SK-N-SH (cell line): ENCODE measurements at regions not wholly inside any gene's neighbourhood (a gene's known extent, or its start where the extent isn't known, plus 50 kb on each side); places are given as distances from the start of the nearest gene placed in this dataset.

Experiments
- CTCF ChIA-PET: fragments of 300-600, 350-600 bp; formaldehyde crosslinking; extraction: SDS; loops from one replicate; lab custom pipeline; 2021; lab: Yijun Ruan, JAX
- POLR2A ChIA-PET: fragments of 350-600 bp; sonication (Branson Sonifier 250); formaldehyde crosslinking; extraction: SDS; loops from one replicate; lab custom pipeline; 2020; ENCODE audit warnings: antibody characterized with exemption, inconsistent platforms; lab: Yijun Ruan, JAX
- DNase-seq: peaks from one replicate; pipeline ENCODE4 v3.0.0; 2012
- H2AFZ ChIP-seq: fragments of 200-600 bp; sonication (generic); 2 replicates; pipeline ENCODE4 v1.8.1; 2016; ENCODE audit warnings: antibody characterized with exemption, mild to moderate bottlenecking, low read depth
- H3F3A ChIP-seq: fragments of 200-600 bp; sonication (generic); replicated peaks from 2 replicates; pipeline ENCODE3; 2016; ENCODE audit warnings: antibody characterized with exemption, mild to moderate bottlenecking; ENCODE audit not compliant: insufficient read depth
- H3K27ac ChIP-seq, 2 experiments: fragments of 200-500 bp in 1 of 2; fragments of 200-600 bp in 1 of 2; sonication (Bioruptor generic) in 1 of 2; sonication (generic), shearing (Covaris generic) in 1 of 2; 2 replicates each; pipeline versions ENCODE4 v1.5.1 to v1.6.1; 2014 to 2016; ENCODE audit warnings: low read depth in 2 of 2, inconsistent platforms in 1 of 2, low read length in 1 of 2, mild to moderate bottlenecking in 1 of 2, mixed read lengths in 1 of 2
- H3K27me3 ChIP-seq: fragments of 200-600 bp; sonication (generic), shearing (Covaris generic); 2 replicates; pipeline ENCODE4 v1.6.1; 2016; ENCODE audit warnings: mixed run types; ENCODE audit not compliant: insufficient read depth
- H3K36me3 ChIP-seq, 2 experiments: fragments of 200-500 bp in 1 of 2; fragments of 200-600 bp in 1 of 2; sonication (Bioruptor generic) in 1 of 2; sonication (generic) in 1 of 2; replicated peaks in 1 of 2; 2 replicates each; pipeline versions ENCODE3 to v1.5.1; 2014 to 2016; ENCODE audit warnings: low read length in 1 of 2, mild to moderate bottlenecking in 1 of 2; ENCODE audit not compliant: insufficient read depth in 2 of 2, control insufficient read depth in 1 of 2
- H3K4me1 ChIP-seq, 2 experiments: fragments of 200-500 bp in 1 of 2; fragments of 200-600 bp in 1 of 2; sonication (Bioruptor generic) in 1 of 2; sonication (generic), shearing (Covaris generic) in 1 of 2; 2 replicates each; pipeline versions ENCODE4 v1.5.1 to v1.6.1; 2014 to 2016; ENCODE audit warnings: low read depth in 1 of 2, low read length in 1 of 2, mixed run types in 1 of 2; ENCODE audit not compliant: insufficient read depth in 2 of 2, control insufficient read depth in 1 of 2
- H3K4me2 ChIP-seq: fragments of 200-600 bp; sonication (generic), shearing (Covaris generic); 2 replicates; pipeline ENCODE4 v1.6.1; 2017; ENCODE audit warnings: mixed run types
- H3K4me3 ChIP-seq, 2 experiments: fragments of 200-500 bp in 1 of 2; fragments of 200-600 bp in 1 of 2; sonication (Bioruptor generic) in 1 of 2; sonication (generic), shearing (Covaris generic) in 1 of 2; 2 replicates each; pipeline versions ENCODE4 v1.5.1 to v1.8.1; 2014 to 2016; ENCODE audit warnings: low read depth in 2 of 2, inconsistent platforms in 1 of 2, low read length in 1 of 2, mild to moderate bottlenecking in 1 of 2, mixed read lengths in 1 of 2, moderate library complexity in 1 of 2
- H3K79me2 ChIP-seq: fragments of 200-600 bp; sonication (generic); 2 replicates; pipeline ENCODE4 v1.8.1; 2017; ENCODE audit warnings: mild to moderate bottlenecking; ENCODE audit not compliant: insufficient read depth
- H3K9ac ChIP-seq: fragments of 200-600 bp; sonication (generic); 2 replicates; pipeline ENCODE4 v1.6.1; 2017; ENCODE audit warnings: mixed run types
- H3K9me2 ChIP-seq: fragments of 200-600 bp; sonication (generic); 2 replicates; pipeline ENCODE4 v1.6.1; 2017; ENCODE audit warnings: mixed run types
- H3K9me3 ChIP-seq: fragments of 200-600 bp; sonication (generic); 2 replicates; pipeline ENCODE4 v1.6.1; 2017; ENCODE audit warnings: mixed run types, mild to moderate bottlenecking, moderate library complexity
- H4K20me1 ChIP-seq: fragments of 200-600 bp; sonication (generic); 2 replicates; pipeline ENCODE4 v1.6.1; 2017; ENCODE audit warnings: mild to moderate bottlenecking, mixed run types; ENCODE audit not compliant: insufficient read depth
- CHD2 ChIP-seq: fragments of 150-350 bp; IDR thresholded peaks from 2 replicates; pipeline ENCODE4 v1.6.1; 2018; ENCODE audit warnings: low read length; ENCODE audit not compliant: partially characterized antibody
- CTCF ChIP-seq: fragments of 200-600 bp; sonication (generic); IDR thresholded peaks from 2 replicates; pipeline ENCODE4 v1.6.1; 2017; ENCODE audit warnings: antibody characterized with exemption, mild to moderate bottlenecking, moderate library complexity
- FOSL2 ChIP-seq: IDR thresholded peaks from 2 replicates; pipeline ENCODE4 v1.4.0; 2012; ENCODE audit warnings: low read depth, mild to moderate bottlenecking, moderate library complexity, borderline replicate concordance
- FOXM1 ChIP-seq: IDR thresholded peaks from 2 replicates; pipeline ENCODE4 v1.4.0; 2012; ENCODE audit warnings: low read depth, mild to moderate bottlenecking
- GABPA ChIP-seq: IDR thresholded peaks from 2 replicates; pipeline ENCODE4 v1.4.0; 2012; ENCODE audit warnings: low read depth, mild to moderate bottlenecking
- IRF3 ChIP-seq: fragments of 150-350 bp; IDR thresholded peaks from 2 replicates; pipeline ENCODE4 v1.6.1; 2016; ENCODE audit warnings: mild to moderate bottlenecking, low read depth, low read length
- MAX ChIP-seq: IDR thresholded peaks from 2 replicates; pipeline ENCODE4 v1.4.0; 2012; ENCODE audit warnings: low read depth
- NFIC ChIP-seq: IDR thresholded peaks from 2 replicates; pipeline ENCODE4 v1.4.0; 2012; ENCODE audit warnings: borderline replicate concordance
- PBX3 ChIP-seq: IDR thresholded peaks from 2 replicates; pipeline ENCODE4; 2012
- RAD21 ChIP-seq: IDR thresholded peaks from 2 replicates; pipeline ENCODE4 v1.6.1; 2012; ENCODE audit warnings: mild to moderate bottlenecking, low read length
- RFX5 ChIP-seq: IDR thresholded peaks from 2 replicates; pipeline ENCODE4 v1.6.1; 2012; ENCODE audit warnings: mild to moderate bottlenecking, improper control_type of control experiment, low read length
- RXRA ChIP-seq: IDR thresholded peaks from 2 replicates; pipeline ENCODE4 v1.4.0; 2012; ENCODE audit warnings: low read depth, mild to moderate bottlenecking, borderline replicate concordance
- TEAD4 ChIP-seq: IDR thresholded peaks from 2 replicates; pipeline ENCODE4 v1.4.0; 2012; ENCODE audit warnings: mild to moderate bottlenecking, borderline replicate concordance; ENCODE audit not compliant: insufficient read depth
- YY1 ChIP-seq: IDR thresholded peaks from 2 replicates; pipeline ENCODE4 v1.4.0; 2012; ENCODE audit warnings: low read depth, mild to moderate bottlenecking
- WGBS: methylation state at CpG from one replicate; pipeline ENCODE4 v1.1.6; 2017; ENCODE audit warnings: low lambda C conversion rate; 5-methylcytosine and 5-hydroxymethylcytosine counted together

GRCh38 chr2:239606741-239607516, 206.1 kb upstream of the HDAC4 start:
- Histone ChIP-seq H3F3A (no peaks in the 10 kb centered on the region), H3K4me2 (no peak overlapping the region), H3K4me1 (no peaks in the 10 kb centered on the region), H3K36me3 (no peaks in the 10 kb centered on the region), H2AFZ (no peak overlapping the region), H3K79me2 (no peaks in the 10 kb centered on the region), H3K9ac (no peak overlapping the region), H3K9me3 (no peaks in the 10 kb centered on the region), H3K27ac (no peak overlapping the region), H3K27me3 (no peaks in the 10 kb centered on the region), H3K9me2 (no peaks in the 10 kb centered on the region), H4K20me1 (no peaks in the 10 kb centered on the region), H3K4me3 (no peak overlapping the region)
- WGBS = 26% methylated on average over 7 of the region's 7 CpGs
- CTCF ChIA-PET = no interaction called here
- POLR2A ChIA-PET = no interaction called here
- DNase-seq = no peak
- no peak for TF ChIP-seq RXRA
- no peak for TF ChIP-seq MAX
- TF ChIP-seq IRF3 = no peak
- no peak for TF ChIP-seq PBX3
- TF ChIP-seq GABPA = no peak
- TF ChIP-seq YY1 = no peak
- no peak for TF ChIP-seq FOSL2
- TF ChIP-seq CHD2 = no peak
- TF ChIP-seq NFIC = no peak
- no peak for TF ChIP-seq RFX5
- no peak for TF ChIP-seq FOXM1
- TF ChIP-seq TEAD4 = no peak
- TF ChIP-seq RAD21 = no peak
- no peak for TF ChIP-seq CTCF
